MM.1S (cell line): ENCODE measurements at regions not wholly inside any gene's neighbourhood (a gene's known extent, or its start where the extent isn't known, plus 50 kb on each side); places are given as distances from the start of the nearest gene placed in this dataset.

ENCODE experiments used
- EZH2 ChIP-seq: fragments of 300-600 bp; sonication (generic); optimal IDR thresholded peaks from 2 replicates; pipeline ENCODE3; 2017; ENCODE audit warnings: low read depth, mild to moderate bottlenecking, antibody characterized with exemption, low read length, mixed read lengths
- EZH2phosphoT487 ChIP-seq: fragments of 300-600 bp; sonication (generic); IDR thresholded peaks from 2 replicates; pipeline ENCODE4 v1.6.1; 2018; ENCODE audit warnings: antibody characterized with exemption, low read length
- TF ChIP-seq, protein P1 (sequence below): fragments of 300-600 bp; sonication (generic); IDR thresholded peaks from 2 replicates; pipeline ENCODE4 v1.5.1; 2016; ENCODE audit warnings: antibody characterized with exemption, low read length, mixed read lengths

DNA sequence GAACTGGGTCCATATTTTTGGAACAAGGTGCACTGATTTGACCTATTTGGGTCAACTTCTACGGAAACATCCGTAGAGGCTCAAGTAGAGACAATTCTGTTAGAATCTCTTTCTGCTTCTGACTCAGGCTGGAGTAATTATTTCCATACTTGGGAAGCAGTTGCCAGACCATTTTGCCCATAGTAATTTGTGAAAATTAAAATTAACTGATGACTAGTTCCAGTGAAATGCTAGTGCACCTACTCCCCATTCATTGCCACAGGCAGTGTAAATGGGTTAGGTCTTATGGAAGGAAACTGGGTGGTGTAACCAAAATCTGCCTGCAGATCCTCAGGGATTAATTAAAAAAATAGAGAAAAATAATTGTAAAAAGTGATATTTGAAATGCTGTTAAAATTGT is 201.1 kb downstream of the TENT4A start:
- TF ChIP-seq, protein P1, sequence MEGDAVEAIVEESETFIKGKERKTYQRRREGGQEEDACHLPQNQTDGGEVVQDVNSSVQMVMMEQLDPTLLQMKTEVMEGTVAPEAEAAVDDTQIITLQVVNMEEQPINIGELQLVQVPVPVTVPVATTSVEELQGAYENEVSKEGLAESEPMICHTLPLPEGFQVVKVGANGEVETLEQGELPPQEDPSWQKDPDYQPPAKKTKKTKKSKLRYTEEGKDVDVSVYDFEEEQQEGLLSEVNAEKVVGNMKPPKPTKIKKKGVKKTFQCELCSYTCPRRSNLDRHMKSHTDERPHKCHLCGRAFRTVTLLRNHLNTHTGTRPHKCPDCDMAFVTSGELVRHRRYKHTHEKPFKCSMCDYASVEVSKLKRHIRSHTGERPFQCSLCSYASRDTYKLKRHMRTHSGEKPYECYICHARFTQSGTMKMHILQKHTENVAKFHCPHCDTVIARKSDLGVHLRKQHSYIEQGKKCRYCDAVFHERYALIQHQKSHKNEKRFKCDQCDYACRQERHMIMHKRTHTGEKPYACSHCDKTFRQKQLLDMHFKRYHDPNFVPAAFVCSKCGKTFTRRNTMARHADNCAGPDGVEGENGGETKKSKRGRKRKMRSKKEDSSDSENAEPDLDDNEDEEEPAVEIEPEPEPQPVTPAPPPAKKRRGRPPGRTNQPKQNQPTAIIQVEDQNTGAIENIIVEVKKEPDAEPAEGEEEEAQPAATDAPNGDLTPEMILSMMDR = no peak
- TF ChIP-seq EZH2 (no peak), EZH2phosphoT487 (no peak)
